ENCODE measurements at regions not wholly inside any gene's neighbourhood (a gene's known extent, or its start where the extent isn't known, plus 50 kb on each side); places are given as distances from the start of the nearest gene placed in this dataset.
"Not testable (repeated sequence)": the region's sequence is repeated elsewhere in the genome, so short reads cannot be mapped to it uniquely, and the experiment has no call there.

DNA sequence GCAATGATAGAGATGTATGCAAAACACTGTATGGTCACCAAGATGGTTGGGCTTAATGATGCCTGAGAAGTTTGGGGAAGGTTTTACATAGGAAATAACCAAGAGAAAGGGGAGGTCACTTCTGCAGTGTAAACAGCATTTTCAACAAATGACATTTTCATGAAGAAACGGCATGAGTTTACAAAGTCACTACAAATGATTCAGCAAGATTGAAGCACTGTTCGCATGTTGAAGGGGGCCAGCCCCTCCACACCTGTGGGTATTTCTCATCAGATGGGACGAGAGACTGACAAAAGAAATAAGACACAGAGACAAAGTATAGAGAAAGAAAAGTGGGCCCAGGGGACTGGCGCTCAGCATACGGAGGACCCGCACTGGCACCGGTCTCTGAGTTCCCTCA is 234.1 kb upstream of the POGK start:
- DNase-seq (ENCODE audit: low read depth, low spot score): no peak

DNA sequence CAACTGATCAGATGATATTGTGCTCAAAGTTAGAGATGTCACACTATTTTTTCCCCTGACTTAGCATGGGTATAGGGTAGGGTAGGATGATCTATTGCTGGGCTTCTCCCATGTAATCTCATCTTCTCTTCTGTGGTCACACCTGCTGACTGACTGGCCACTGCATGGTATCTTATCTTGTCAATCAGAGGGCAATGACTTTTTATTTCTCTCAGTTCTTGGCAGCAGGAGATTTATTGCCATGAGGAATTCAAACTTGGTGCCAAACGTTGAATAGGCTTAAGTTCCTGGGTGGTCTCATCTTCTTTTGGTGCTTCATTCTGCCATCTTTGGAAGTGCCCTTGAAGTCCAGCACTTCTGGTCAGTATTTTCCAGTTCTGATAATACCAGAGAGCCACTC is 226.4 kb upstream of the POGK start:
- DNase-seq (ENCODE audit: low read depth, low spot score): no peak

DNA sequence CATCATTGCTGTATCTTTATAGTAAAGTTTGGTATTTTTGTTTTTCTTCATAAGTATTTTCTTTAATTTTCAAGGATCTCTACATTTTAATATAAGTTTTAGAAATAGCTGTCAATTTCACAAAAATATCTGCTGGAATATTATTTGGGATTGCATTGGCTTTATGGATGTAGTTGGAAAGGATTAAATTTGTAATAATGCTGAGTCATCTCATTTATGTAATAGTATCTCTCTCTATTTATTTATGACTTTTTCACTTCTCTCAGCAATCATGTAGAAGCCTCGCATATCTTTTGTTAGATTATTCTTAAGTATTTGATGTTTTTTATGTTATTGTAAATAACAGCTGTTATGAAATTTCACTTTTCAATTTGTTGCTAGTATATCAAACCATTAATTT is 223.1 kb upstream of the POGK start:
- DNase-seq (ENCODE audit: low read depth, low spot score): no peak

DNA sequence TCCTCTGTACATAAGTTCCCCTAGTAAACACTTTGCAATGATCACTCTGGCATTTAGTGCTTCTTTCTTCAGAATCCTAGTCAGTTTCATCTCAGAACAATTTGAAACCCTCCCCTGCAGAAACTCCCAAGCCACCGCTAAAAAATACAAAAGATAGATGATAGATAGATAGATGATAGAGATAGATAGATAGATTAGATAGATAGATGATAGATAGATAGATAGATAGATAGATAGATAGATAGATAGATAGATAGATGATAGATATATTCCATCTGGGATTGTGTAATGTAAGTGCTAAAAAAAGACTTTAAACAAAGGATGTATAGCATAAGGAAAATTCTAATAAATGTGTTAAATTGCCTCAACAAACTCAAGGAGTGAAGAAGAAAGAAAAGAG is 212.6 kb upstream of the POGK start:
- DNase-seq (ENCODE audit: low read depth, low spot score): no peak

DNA sequence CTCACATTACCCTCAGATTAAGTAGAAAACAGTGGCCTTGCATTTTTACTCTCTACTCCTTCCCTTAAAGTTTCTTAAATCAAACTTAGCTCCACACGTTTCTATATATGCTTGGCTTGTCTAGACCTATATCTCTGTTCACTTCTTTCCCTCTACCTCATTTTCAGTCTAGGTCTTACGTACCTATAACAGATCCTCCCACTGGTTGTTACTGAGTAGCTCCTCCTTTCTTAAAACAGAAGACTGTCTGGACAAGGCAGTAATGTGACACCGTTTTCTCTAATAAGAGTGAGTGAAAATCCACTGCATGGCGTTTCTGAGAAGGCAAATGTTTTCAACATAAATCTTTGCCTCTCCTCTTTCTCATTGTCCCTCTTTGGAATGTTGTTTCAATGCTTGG is 211.7 kb upstream of the POGK start:
- DNase-seq (ENCODE audit: low read depth, low spot score): no peak

DNA sequence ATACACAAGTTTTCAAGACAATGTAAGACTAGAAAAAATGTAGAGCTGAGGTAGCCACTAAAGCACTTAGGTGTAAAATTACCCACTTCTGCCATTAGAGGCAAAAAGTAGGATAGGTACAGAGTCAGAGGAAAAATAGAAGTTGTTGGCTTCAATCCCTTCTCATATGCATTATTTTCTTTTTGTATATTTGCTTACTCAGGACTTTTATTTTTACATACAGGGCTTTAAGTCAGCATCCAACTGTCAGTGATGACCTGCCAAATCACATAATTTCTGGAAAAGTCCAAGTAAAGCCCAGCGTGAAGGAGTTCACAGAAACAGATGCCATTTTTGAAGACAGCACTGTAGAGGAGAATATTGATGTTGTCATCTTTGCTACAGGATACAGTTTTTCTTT is 211.0 kb upstream of the POGK start:
- DNase-seq (ENCODE audit: low read depth, low spot score): no peak

DNA sequence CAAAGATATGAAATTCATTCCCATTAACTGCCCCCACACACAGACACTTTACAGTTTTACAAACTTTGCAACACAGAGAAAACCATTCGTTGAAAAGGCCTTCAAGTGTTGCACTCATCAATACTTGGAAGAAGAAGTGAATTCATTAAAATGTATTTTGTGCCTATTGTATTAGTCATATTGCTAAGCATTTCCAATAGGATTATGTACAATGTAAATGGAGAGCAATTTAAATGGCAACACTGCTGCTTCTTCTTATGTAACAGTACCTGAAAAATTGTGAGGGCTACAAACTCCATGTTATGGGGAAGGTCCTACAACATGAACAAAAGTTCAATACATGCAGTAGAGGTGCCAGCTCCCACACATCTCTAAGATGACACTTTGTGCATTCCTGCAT is 209.3 kb upstream of the POGK start:
- no peak for DNase-seq (ENCODE audit: low read depth, low spot score)

DNA sequence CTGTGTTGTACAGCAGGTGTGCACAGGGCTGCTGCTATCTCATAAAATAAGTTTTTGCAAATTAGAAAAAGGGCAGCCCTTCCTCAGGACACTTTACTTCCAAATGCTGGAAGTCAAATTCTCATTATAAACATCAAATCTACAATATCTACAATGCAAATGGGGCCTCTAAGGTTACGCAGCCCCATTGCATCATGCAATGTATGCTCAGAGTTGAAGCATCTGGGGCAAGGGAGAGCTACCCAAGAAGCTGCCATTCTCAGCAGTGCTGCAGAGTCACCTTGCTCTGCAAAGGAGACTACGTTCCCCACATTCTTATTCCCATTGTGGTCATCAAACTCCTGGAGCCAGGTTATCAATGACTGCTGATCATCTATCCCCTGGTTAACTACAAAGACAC is 208.9 kb upstream of the POGK start:
- no peak for DNase-seq (ENCODE audit: low read depth, low spot score)

DNA sequence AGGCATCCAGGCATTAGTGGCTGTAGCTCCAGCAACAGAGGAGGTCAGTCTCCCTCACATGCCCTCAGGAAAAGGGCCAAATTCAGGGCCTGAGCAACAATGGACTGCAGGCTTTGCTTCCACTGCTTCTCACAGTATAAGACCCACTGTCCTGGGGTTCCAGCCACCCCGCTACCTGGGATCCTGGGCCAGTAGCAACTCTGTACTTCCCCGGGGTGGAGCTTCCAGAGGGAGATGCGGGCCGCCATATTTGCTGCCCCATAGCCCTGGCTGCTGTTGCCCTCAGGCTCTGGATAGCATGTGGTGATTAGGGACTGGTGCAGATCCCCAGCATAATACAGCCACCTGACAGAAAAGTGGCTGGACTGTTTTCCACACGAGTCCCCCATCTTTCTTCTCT is 201.1 kb upstream of the POGK start:
- DNase-seq (ENCODE audit: low read depth, low spot score): no peak

DNA sequence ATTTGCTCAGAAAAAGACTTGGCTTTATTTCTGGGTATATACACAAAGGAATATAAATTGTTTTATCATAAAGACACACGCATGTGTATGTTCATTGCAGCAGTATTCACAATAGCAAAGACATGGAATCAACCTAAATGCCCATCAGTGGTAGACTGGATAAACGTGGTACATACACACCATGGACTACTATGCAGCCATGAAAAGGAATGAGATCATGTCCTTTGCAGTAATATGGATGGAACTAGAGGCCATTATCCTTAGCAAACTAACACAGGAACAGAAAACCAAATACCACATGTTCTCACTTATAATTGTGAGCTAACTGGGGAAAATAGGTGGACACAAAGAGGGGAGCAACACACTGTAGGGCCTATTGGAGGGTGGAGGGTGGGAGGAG is 182.0 kb upstream of the POGK start:
- not testable (repeated sequence) for DNase-seq (ENCODE audit: low read depth, low spot score)

DNA sequence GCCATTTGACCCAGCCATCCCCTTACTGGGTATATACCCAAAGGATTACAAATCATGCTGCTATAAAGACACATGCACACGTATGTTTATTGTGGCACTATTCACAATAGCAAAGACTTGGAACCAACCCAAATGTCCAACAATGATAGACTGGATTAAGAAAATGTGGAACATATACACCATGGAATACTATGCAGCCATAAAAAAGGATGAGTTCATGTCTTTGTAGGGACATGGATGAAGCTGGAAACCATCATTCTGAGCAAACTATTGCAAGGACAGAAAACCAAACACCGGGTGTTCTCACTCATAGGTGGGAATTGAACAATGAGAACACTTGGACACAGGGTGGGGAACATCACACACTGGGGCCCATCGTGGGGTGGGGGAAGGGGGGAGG is 172.5 kb upstream of the POGK start:
- not testable (repeated sequence) for DNase-seq (ENCODE audit: low read depth, low spot score)

DNA sequence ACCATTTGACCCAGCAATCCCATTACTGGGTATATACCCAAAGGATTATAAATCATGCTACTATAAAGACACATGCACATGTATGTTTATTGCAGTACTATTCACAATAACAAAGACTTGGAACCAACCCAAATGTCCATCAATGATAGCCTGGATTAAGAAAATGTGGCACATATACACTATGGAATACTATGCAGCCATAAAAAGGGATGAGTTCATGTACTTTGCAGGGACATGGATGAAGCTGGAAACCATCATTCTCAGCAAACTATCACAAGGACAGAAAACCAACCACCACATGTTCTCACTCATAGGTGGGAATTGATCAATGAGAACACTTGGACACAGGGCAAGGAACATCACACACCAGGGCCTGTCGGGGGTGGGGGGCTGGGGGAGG is 171.7 kb upstream of the POGK start:
- DNase-seq (ENCODE audit: low read depth, low spot score): not testable (repeated sequence)

DNA sequence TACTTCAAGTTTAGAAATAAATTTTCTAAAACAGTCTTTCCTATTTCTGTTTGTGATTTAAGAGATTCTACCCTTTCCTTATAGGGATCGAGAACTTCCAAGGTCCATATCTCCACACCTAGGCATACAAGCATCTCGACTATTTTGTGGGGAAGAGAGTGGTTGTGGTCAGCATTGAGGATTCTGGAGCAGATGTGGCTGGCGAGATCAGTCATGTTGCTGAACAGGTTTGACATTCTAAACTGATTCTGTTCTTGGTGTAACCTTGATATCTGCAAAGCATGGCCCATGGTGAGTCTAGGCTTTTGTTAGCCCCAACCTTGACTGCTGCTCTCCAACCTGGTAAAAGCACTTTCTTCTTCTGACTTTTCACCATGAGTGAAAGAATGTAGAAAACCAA is 167.6 kb upstream of the POGK start:
- DNase-seq (ENCODE audit: low read depth, low spot score): no peak

DNA sequence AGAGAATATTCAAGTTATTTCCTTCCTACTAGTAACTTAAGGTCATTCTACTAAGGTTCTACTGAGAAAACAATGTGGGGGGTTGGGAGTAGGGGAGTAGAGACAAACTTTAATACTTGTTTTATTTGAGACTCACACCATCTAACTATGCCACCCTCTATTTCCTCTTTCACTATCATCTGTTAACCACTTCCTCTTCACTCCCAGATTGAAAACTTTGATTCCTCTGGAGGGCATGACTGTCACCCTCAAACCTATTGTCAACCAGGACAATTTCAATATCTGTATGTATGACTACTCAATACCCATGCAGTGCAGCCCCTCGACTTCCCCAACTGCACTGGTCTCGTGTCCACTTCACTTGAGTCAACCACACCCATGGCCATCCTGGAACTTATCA is 165.6 kb upstream of the POGK start:
- DNase-seq (ENCODE audit: low read depth, low spot score): no peak

DNA sequence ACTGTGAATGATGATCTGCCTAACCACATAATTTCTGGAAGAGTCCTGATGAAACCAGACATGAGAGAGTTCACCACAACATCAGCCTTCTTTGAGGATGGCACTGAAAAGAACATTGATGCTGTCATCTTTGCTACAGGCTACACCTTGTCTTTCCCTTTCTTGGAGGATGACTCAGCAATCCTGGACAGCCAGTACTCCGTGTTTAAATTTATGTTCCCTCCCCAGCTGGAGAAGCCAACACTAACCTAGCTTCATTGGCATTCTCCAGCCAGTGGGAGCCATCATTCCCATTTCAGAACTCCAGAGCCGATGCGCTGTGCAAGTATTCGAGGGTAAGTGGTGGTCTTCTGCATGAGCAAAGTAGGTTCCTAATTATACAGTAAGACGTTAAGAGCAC is 164.1 kb upstream of the POGK start:
- DNase-seq (ENCODE audit: low read depth, low spot score): no peak

DNA sequence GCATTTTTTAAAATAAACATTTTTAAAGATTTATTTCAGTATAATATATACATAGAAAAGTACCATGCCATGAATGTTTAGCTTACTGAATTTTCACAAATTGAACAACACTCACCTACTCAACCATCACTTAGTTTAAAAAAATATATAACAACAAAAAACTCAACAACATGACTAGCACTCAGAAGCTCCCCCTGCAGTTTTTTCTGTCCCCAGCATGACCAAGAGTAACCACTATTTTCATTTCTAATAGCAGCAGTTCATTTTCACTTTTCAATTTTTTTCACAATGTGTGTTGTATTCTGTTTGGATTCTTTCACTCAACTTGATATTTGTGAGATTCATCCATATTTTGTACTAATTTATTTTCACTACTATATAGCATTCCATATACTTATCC is 162.3 kb upstream of the POGK start:
- no peak for DNase-seq (ENCODE audit: low read depth, low spot score)

DNA sequence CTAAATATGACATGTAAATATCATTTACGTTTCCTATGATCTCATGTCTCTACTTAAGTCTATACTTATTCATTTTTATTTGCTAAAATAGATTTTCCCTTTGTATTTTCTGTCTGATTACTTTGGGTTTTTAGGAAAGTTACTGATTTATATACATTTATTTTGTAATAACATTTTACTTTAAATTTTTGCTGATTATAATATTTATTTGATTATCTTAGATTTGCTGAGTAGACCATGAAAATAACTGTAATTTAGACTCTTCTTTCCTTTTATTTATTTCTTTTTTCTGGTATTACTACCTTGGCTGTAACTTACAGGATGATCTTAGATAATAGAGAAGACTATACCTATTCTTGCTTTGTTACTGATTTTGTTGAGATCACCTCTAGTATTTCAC is 159.9 kb upstream of the POGK start:
- no peak for DNase-seq (ENCODE audit: low read depth, low spot score)

DNA sequence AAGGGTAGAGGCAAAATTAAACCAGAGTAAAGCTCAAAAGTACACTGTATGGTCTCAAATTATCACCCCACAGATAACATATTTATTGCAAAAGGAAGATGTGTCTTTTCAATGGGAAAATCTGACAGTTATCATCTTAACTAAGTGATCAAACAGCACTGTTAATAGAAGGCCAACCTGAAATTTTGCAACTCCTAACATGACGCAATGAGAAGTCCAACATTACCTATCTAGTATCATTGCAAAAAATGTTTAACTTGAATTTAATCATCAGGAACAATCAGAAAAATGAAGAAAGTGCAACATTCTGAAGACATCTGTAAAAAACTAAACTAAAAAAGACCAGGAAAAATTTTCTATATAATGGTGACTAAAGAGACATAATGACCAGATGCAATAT is 156.7 kb upstream of the POGK start:
- DNase-seq (ENCODE audit: low read depth, low spot score): no peak

DNA sequence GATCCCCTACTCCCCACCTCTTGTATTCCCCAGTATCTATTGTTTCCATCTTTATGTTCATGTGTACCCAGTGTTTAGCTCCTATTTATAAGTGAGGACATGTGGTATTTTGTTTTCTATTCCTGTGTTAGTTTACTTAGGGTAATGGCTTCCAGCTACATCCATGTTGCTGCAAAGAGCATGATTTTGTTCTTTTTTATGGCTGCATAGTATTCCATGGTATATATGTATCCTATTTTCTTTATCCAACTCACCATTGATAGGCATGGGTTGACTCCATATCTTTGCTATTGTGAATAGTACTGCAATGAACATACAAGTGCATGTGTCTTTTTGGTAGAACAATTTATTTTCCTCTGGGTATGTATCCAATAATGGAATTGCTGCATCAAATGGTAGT is 154.6 kb upstream of the POGK start:
- DNase-seq (ENCODE audit: low read depth, low spot score): not testable (repeated sequence)

DNA sequence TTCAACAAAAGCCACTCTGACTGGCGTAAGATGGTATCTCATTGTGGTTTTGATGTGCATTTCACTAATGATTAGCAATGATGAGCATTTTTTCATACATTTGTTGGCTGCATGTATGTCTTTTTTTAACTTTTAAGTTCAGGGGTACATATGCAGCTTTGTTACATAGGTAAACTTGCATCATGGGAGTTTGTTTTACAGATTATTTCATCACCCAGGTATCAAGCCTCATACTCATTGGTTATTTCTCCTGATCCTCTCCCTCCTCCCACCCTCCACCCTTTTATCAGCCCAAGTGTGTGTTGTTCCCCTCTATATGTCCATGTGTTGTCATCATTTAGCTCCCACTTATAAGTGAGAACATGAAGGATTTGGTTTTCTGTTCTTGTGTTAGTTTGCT is 154.1 kb upstream of the POGK start:
- no peak for DNase-seq (ENCODE audit: low read depth, low spot score)

DNA sequence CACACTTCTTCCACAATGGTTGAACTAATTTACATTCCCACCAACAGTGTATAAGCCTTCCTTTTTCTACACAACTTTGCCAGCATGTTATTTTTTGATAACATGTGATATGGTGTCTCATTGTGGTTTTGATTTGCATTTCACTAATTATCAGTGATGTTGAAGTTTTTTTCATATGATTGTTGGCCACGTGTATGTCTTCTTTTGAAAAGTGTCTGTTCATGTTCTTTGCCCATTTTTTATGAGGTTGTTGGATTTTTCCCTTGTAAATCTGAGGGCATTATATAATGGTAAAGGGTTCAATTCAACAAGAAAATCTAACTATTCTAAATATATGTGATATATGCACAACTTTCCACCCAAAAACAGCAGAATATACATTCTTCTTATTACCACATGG is 153.4 kb upstream of the POGK start:
- DNase-seq (ENCODE audit: low read depth, low spot score): not testable (repeated sequence)

DNA sequence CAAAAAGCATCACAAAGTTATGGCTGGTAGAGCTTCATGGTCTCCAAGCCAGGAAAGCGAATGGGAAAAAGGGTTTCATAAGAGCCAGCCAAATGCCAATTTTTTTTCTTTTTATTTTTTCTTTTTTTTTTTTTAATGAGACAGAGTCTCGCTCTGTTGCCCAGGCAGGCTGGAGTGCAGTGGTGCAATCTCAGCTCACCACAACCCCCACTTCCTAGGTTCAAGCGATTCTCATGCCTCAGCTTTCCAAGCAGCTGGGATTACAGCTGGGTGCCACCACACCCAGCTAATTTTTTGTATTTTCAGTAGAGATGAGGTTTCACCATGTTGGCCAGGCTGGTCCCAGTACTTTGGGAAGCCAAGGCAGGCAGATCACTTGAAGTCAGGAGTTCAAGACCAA is 148.7 kb upstream of the POGK start:
- DNase-seq (ENCODE audit: low read depth, low spot score): not testable (repeated sequence)

DNA sequence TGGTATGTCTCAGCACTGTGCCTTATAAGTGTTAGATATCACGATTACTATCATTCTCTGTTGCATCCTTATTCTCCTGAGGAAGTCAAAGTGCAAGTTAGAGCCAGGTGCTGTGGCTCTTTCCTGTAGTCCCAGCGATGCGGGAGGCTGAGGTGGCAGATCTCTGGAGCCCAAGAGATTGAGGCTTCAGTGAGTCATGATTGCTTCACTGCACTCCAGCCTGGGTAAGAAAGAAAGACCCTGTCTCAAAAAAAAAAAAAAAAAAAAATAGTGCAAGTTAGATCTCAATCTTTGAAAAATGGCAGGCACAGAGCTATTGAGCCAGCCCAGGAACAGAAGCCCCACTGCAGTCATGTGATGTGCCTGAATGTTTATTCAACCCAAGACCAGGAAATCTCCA is 147.8 kb upstream of the POGK start:
- DNase-seq (ENCODE audit: low read depth, low spot score): no peak

DNA sequence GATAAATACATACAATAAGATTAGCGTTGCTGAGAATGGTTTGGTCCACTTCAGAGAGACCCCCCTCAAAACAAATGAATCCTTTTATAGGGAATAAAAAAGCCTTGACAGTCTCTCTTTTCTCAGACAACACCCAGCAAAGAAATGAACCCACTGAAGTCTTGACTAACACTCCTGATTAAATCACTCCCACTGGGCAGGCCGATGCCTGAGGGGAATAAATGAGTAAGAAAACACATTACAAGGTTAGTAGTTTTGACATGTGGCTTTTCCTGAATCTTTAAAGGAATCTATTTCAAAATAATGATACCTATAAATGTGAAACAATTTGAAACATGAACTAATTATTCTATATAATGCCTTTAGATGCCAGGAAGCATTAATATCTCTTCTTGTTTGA is 146.9 kb upstream of the POGK start:
- DNase-seq (ENCODE audit: low read depth, low spot score): no peak

DNA sequence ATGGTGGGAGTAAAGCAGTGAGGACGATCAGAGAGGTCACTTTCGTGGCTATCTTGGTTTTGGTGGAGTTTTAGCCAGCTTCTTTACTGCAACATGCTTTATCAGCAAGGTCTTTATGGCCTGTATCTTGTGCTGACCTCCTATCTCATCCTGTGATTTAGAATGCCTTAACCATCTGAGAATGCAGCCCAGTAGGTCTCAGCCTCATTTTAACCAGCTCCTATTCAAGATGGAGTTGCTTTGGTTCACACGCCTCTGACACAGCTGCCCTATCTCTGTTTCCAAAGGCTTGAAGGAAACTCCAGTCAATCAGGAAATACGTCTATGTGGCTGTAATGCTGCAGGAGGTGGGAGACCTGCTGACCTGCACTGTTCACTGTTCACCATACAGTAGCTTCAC is 146.1 kb upstream of the POGK start:
- no peak for DNase-seq (ENCODE audit: low read depth, low spot score)
